Neural progenitor cell (in vitro differentiated cells): ENCODE measurements at regions not wholly inside any gene's neighbourhood (a gene's known extent, or its start where the extent isn't known, plus 50 kb on each side); places are given as distances from the start of the nearest gene placed in this dataset.

ENCODE experiments used
- DNase-seq: peaks from one replicate; pipeline ENCODE4 v3.0.0-alpha.2; 2016; ENCODE audit warnings: low spot score
- H2AFZ ChIP-seq: fragments of 200-600 bp; sonication (generic); replicated peaks from 2 replicates; pipeline ENCODE4 v1.6.1; 2016; ENCODE audit warnings: antibody characterized with exemption
- H3F3A ChIP-seq: fragments of 200-600 bp; sonication (generic); 2 replicates; pipeline ENCODE4 v1.6.1; 2016; ENCODE audit warnings: antibody characterized with exemption, low read depth
- H3K27ac ChIP-seq: fragments of 200-600 bp; sonication (generic); 2 replicates; pipeline ENCODE4 v1.5.1; 2016; ENCODE audit warnings: mild to moderate bottlenecking
- H3K27me3 ChIP-seq: fragments of 200-600 bp; sonication (generic); 2 replicates; pipeline ENCODE4 v1.6.1; 2016; ENCODE audit warnings: mild to moderate bottlenecking, moderate library complexity
- H3K36me3 ChIP-seq: fragments of 200-600 bp; sonication (generic); 2 replicates; pipeline ENCODE4 v1.5.1; 2016
- H3K4me1 ChIP-seq: fragments of 200-600 bp; sonication (generic); 2 replicates; pipeline ENCODE4 v1.6.1; 2016; ENCODE audit warnings: mixed run types
- H3K4me2 ChIP-seq: fragments of 200-600 bp; sonication (generic); 2 replicates; pipeline ENCODE4 v1.6.1; 2016
- H3K4me3 ChIP-seq: fragments of 200-600 bp; sonication (generic); 2 replicates; pipeline ENCODE4 v1.5.1; 2016
- H3K79me2 ChIP-seq: fragments of 200-600 bp; sonication (generic); 2 replicates; pipeline ENCODE4 v1.6.1; 2016; ENCODE audit warnings: low read depth
- H3K9ac ChIP-seq: fragments of 200-600 bp; sonication (generic); 2 replicates; pipeline ENCODE4 v1.6.1; 2016
- H3K9me3 ChIP-seq: fragments of 200-600 bp; sonication (generic); 2 replicates; pipeline ENCODE4 v1.5.1; 2016; ENCODE audit warnings: low read depth
- H4K20me1 ChIP-seq: fragments of 200-600 bp; sonication (generic); 2 replicates; pipeline ENCODE4 v1.6.1; 2016; ENCODE audit warnings: low read depth
- H3K27ac Mint-ChIP-seq: 3 replicates; pipeline ENCODE4 v1.8.0; 2021; ENCODE audit warnings: mixed read lengths
- H3K27me3 Mint-ChIP-seq: 2 replicates; pipeline ENCODE4 v1.8.0; 2022; ENCODE audit warnings: low read depth, mild to moderate bottlenecking, inconsistent platforms, moderate library complexity, mixed read lengths; ENCODE audit not compliant: insufficient read depth
- H3K36me3 Mint-ChIP-seq: 3 replicates; pipeline ENCODE4 v1.8.0; 2021; ENCODE audit warnings: mixed read lengths
- H3K4me1 Mint-ChIP-seq: 3 replicates; pipeline ENCODE4 v1.8.0; 2021; ENCODE audit warnings: mixed read lengths
- H3K4me3 Mint-ChIP-seq: 3 replicates; pipeline ENCODE4 v1.8.0; 2021; ENCODE audit warnings: mild to moderate bottlenecking, moderate library complexity, mixed read lengths
- H3K9me3 Mint-ChIP-seq: 3 replicates; pipeline ENCODE4 v1.8.0; 2020; ENCODE audit warnings: mixed read lengths
- CTCF ChIP-seq: fragments of 200-600 bp; sonication (generic); IDR thresholded peaks from 2 replicates; pipeline ENCODE4 v1.5.1; 2017; ENCODE audit warnings: antibody characterized with exemption, mild to moderate bottlenecking
- EZH2 ChIP-seq: fragments of 200-600 bp; sonication (generic); IDR thresholded peaks from 2 replicates; pipeline ENCODE4 v1.6.1; 2017; ENCODE audit warnings: antibody characterized with exemption, mild to moderate bottlenecking, moderate library complexity
- EZH2phosphoT487 ChIP-seq: fragments of 200-600 bp; sonication (generic); IDR thresholded peaks from 2 replicates; pipeline ENCODE4 v1.6.1; 2017; ENCODE audit warnings: antibody characterized with exemption

DNA sequence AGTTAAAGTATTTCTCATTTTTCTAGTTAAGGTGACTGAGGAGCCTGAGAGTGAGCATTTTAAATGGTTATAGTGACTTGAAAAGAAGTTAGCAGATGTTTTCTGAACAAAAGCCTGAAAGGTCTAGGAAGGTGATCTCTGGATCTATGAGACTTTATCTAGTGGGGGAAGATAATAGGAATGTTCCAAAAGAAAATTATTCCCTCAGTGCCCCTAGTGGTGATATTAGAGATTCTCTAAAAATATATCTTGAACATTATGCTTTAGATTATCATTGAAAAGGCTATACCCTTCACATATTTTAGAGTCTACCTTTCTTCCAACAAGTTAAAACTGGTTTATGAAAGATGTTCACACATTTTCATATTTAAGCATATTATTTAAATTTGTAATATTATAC, 69.0 kb upstream of the SPANXN1 start:
- H4K20me1 ChIP-seq: no peaks in the 10 kb centered on the region
- H3K27ac ChIP-seq: no peak overlapping the region
- Mint-ChIP-seq H3K27me3 (no peaks in the 10 kb centered on the region), H3K4me1 (no peaks in the 10 kb centered on the region), H3K4me3 (no peak overlapping the region), H3K9me3 (no peaks in the 10 kb centered on the region), H3K27ac (no peak overlapping the region), H3K36me3 (no peaks in the 10 kb centered on the region)
- no peak overlapping the region for H3K4me3 ChIP-seq
- no peak for DNase-seq
- no peak overlapping the region for H3K9ac ChIP-seq
- no peak overlapping the region for H2AFZ ChIP-seq
- no peaks in the 10 kb centered on the region for H3K36me3 ChIP-seq
- no peak overlapping the region for H3K4me2 ChIP-seq
- TF ChIP-seq CTCF (peak; percentile 40), EZH2phosphoT487 (no peak), EZH2 (no peak)
- H3K9me3 ChIP-seq: no peaks in the 10 kb centered on the region
- H3K4me1 ChIP-seq: no peaks in the 10 kb centered on the region
- no peaks in the 10 kb centered on the region for H3F3A ChIP-seq
- no peaks in the 10 kb centered on the region for H3K27me3 ChIP-seq
- no peaks in the 10 kb centered on the region for H3K79me2 ChIP-seq

- Histone ChIP-seq H3K27me3 (no peaks in the 10 kb centered on the region), H3K4me3 (no peak overlapping the region)
- peaks cover 3% of the 10 kb centered on the region for H3K27me3 Mint-ChIP-seq
Measured at GRCh38 chrX:145190801-145191389, 56.4 kb upstream of the SPANXN1 start.

More at GRCh38 chrX:145190801-145191389, 56.4 kb upstream of the SPANXN1 start:
- DNase-seq: peak; percentile 10
- Histone ChIP-seq H4K20me1 (no peaks in the 10 kb centered on the region), H3F3A (no peaks in the 10 kb centered on the region), H3K27ac (no peak overlapping the region), H3K9me3 (no peaks in the 10 kb centered on the region), H3K36me3 (no peaks in the 10 kb centered on the region), H2AFZ (no peak overlapping the region), H3K79me2 (no peaks in the 10 kb centered on the region), H3K4me2 (no peak overlapping the region), H3K4me1 (no peaks in the 10 kb centered on the region), H3K9ac (no peak overlapping the region)
- H3K4me1 Mint-ChIP-seq: no peaks in the 10 kb centered on the region
- no peak for TF ChIP-seq EZH2phosphoT487
- peak; percentile 57 for TF ChIP-seq CTCF
- no peak for TF ChIP-seq EZH2
- H3K9me3 Mint-ChIP-seq: no peaks in the 10 kb centered on the region
- H3K36me3 Mint-ChIP-seq: no peaks in the 10 kb centered on the region
- no peak overlapping the region for H3K27ac Mint-ChIP-seq
- no peak overlapping the region for H3K4me3 Mint-ChIP-seq
